SK-N-SH (cell line): ENCODE measurements at regions not wholly inside any gene's neighbourhood (a gene's known extent, or its start where the extent isn't known, plus 50 kb on each side); places are given as distances from the start of the nearest gene placed in this dataset.

Source experiments
- CTCF ChIP-seq: fragments of 200-600 bp; sonication (generic); IDR thresholded peaks from 2 replicates; pipeline ENCODE4 v1.6.1; 2017; ENCODE audit warnings: antibody characterized with exemption, mild to moderate bottlenecking, moderate library complexity
- EZH2phosphoT487 ChIP-seq: fragments of 200-600 bp; sonication (generic); IDR thresholded peaks from 2 replicates; pipeline ENCODE4 v1.6.1; 2017; ENCODE audit warnings: low read depth, mixed run types, mild to moderate bottlenecking, antibody characterized with exemption, moderate library complexity, borderline replicate concordance
- GATA2 ChIP-seq: sonication (generic); formaldehyde crosslinking; IDR thresholded peaks from 2 replicates; pipeline ENCODE4 v1.5.0; 2020; ENCODE audit warnings: mild to moderate bottlenecking, missing genetic modification reagents
- MAX ChIP-seq: IDR thresholded peaks from 2 replicates; pipeline ENCODE4 v1.4.0; 2012; ENCODE audit warnings: low read depth
- TCF12 ChIP-seq: IDR thresholded peaks from 2 replicates; pipeline ENCODE4 v1.4.0; 2012

GRCh38 chr4:111681270-111681669 is 464.0 kb upstream of the FAM241A start:
- TF ChIP-seq GATA2 (CRISPR knock-in tag) (no peak), MAX (no peak), CTCF (no peak), TCF12 (no peak), EZH2phosphoT487 (no peak)
